ENCODE measurements at regions not wholly inside any gene's neighbourhood (a gene's known extent, or its start where the extent isn't known, plus 50 kb on each side); places are given as distances from the start of the nearest gene placed in this dataset.

- no peak for TF ChIP-seq CTCF (IDR thresholded peaks at IDR 0.05; ENCODE audit: poor library complexity)
- no peak for TF ChIP-seq EZH2phosphoT487 (IDR thresholded peaks at IDR 0.05; ENCODE audit: low read depth, severe bottlenecking, unreplicated experiment)
- no peak for TF ChIP-seq EZH2 (IDR thresholded peaks at IDR 0.05; ENCODE audit: borderline replicate concordance)
Observed at GRCh38 chr12:131413006-131413405, 297.9 kb upstream of the SFSWAP start.
